ENCODE measurements at regions not wholly inside any gene's neighbourhood (a gene's known extent, or its start where the extent isn't known, plus 50 kb on each side); places are given as distances from the start of the nearest gene placed in this dataset.

DNA sequence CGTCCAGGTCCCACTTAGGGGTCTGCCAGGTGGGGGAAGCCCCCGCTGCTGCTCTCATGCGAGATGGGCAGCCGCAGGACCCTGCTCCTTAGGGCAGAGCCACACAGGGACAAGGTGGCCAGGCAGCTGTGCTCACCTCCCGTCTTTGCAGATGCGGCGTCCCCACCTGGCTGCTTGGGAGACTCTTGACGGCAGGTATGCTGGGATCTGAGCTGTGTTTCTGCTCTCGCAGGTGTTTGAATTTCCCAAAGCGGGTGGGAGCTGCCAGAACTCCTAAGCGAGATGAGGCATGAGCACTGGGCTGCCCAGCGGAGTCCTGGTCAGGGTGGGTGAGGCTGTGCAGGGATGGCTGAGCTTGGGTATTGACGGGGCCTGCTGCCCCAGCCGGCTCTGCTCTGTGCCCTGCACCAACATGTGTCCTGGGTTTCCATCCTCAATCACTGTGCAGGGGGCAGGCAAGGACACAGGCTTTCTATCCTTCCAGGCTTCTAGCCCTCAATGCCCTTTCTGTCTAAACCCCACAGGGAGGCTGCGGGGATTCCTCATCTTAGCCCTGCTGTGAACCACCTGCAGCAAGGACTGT, 151.4 kb downstream of the ICE1 start:
- no peak for DNase-seq

DNA sequence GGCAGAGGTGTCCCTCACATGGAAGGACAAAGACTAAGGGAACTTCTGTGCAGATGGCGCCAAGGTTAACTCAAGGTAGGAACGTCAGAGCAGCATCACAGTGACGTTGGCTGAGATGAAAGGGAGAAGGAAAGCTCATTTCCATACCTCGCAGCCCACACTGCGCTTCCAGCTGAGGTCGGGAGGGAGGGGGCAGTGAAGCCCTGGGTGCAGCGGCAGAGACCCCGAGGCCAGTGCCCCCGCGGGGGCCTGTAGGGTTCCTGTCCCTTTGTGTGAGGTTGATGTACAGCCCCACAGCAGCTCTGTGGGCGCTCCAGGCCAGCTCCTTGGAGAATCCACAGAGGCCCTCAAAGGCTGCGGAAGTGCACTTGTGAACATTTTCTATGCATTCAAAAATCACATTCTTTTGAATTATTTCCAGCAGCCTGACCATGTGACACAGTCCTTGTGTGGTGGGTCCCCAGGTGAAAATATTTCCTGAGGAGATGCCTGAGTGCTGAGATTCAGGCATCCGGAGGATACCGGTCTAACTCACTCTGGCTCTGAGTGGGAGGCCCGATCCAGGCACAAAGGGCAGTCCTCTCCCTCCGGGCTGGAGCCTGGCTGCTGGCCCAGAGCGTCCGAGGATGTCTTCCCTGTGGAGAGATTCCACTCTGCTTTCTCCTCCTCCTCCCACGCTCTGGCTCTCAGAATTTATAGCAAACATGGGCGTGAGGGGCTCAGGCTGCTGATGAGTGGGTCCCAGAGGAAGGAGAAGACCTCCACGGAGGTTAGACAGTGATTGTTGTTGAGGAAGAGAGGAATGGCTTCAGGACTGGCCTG, 150.7 kb downstream of the ICE1 start:
- DNase-seq = peak; percentile 54

DNA sequence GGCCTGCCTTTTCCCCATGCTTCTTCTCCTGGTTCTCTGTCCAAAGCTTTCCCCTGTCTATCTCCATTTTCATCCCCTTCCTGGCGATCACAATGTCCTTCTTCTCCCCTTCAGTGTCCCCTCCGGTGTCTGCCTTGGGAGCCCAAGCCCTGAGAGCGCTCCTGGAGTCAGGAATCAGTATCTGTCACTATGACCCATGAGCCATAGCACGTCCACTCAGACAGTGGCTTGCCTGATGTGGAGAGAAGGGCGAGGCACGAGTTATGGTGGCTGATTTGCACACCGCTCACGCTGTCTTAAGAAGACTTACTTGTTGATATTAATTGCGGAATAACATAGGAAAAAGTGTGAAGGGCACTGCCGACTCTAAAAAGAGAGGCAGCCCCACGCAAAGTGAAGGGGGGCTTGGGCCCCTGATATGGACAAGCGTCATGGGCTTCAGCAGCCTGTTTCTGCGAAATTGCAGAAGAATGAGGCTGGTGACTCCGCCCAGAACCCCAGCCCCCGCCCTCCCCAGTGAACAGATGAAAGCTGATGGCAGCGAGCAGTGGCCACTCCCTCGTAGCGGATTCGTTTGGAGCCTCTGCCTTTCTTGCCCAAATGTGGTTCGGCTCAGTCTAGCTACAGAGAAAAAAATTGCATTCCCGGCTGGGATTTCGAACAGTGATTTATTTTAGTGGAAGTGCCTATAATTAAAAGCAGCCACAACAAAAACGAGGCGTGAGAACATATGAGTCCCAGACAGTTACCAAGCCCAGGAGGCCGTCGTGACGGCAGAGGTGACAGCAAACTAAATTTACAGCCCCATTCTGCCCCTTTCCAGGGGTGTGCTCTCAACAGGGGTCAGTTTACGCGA, 149.8 kb downstream of the ICE1 start:
- peak; percentile 65 for DNase-seq

DNA sequence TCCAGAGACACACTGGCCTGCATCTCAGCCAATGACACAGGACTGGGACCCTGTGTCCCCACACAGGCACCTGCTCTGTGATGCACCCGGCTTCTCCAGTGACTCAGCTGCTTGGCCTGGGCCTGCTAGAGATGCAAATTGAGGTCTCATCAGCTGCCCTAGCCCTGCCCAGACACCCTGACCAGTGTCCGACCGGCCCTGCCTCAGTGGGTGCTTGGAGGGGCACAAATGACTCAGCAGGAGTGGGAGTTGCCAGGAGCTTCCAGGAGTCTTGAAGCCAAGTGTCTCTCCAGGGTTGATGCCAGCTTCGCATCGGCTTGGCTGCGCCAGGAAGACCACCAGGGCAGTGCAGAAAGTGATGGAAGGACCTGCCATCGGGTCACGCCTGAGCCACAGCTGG, 148.2 kb downstream of the ICE1 start:
- no peak for DNase-seq

DNA sequence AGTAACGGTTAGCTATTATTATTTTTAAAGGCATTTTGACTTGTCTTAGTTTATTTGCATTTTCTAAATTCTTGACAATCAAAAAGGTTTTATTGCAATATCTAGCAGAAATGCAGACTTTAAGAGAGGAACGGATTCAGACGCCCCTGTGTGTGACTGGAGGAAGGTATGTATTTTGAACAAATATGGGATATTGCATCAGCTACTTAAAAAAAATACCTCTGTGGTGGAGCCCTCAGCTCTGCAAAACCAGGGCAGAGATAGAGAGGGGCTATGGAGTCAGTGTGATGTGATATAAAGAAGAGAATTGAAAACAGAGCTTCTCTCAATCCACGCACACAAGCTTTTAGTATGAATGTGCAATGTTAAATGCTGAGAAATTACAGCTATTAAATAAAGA, 142.4 kb downstream of the ICE1 start:
- no peak for DNase-seq

DNA sequence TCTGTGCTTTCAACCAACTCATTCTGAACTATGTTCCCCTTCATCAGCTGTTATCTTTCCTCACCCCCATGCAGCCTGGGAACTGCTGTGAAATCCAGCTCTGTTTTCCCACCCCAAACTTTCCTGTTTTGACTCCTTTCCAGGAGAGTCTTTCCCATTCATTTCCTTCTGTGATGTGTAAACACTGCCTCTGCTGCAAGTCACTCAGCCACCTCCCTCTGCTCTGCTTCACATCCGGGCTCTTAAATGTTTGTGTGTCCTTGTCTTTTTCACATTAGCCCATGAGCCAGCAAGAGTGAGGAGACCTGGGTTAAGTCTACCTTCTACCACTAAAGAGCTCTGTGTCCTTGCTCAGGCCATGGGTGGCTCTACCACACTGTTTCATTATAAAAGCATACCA, 137.5 kb downstream of the ICE1 start:
- no peak for DNase-seq

DNA sequence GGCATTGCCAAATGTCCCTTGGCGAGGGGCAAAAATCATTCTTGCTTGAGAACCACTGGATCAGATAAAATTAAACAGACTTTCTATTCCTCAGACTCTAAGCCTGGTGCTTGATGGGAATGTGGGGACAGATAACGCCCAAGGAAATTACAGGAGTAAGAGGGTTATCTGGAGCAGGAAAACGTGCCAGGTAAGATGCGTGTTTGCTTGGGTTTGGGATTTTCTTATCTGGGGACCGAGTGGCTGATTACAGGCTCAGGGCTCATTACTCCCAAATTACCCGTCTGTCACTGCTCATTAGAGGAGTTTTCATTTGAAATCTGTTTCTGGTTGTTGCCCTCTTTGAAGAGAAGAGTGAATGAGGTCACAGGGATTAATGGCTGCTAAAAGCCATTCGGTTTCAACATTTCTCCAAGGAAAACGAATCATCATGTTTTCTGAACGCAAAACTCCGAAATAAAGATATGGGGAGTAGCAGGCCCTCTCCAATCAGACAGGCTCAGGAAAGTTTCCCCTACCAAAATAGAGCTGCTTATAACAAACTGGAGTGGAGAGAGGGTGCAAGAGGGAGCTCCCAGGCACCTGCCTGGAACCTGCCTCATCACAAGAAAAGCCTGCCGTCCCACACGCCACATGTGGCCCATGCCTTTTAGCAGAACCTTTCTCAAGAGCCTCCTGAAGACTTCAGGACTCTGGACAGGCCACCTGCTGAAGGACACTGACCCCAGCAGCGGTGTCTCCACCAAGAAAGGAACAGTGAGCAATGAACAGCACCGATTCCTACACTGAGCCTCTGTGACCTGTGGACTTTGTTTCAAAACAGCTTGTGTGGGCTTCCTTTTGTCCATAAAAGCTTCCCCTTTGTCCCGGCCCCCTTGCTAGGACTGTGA, 136.4 kb downstream of the ICE1 start:
- no peak for DNase-seq

DNA sequence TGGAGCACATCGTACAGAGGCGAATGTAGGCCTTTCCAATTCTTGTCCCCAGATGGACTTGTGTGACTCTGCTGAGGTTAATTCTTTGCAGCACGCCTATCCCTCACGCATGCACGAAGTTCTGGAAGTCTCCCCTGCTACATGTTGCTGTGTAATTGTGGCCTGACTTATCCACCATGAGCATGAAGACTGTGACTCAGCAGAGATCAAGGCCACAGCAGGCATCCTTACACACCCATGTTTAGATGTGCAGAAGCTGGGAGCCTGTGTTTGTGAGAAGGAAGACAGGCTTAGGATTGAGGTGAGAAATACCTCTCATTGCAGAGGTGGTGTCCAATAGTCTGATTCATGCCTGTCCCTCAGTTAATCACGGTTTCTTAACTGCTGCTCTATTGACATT, 135.6 kb downstream of the ICE1 start:
- no peak for DNase-seq

DNA sequence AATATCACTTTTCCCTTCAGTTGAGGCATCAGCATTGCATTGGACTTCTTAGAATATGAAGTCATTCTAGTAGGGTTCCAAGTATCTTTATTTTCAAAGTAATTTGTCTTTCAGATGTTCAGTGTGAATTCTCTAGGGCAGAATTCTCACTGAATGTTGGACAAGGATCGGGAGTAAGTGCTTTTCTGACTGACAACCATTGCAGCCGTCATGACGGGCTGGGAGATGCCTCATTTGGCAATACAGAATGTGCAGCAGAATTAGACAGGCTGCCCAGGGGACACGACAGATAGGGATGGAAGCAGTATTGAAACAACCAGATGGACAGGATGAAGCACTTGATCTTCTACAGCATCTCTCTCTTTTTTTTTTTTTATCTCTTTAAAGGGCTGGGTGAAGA, 129.0 kb downstream of the ICE1 start:
- DNase-seq = no peak

DNA sequence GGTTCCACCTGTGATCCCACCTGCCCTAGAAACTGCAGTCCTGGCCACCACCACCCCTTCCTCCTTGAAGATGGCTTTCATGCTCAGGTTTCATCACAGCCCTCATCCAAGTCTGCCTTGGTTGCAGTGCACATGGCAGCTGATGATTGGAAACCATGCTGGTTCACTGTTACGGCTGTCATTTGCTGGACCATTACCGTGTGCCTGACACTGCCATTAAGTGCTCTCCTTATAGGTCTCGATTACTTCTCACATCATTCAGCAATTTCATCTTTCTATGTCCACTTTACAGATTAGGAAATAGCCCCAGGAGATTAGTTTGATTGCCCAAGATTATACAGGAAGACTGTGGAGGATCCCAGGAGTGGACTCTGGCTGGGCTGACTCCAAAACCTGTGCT, 123.9 kb downstream of the ICE1 start:
- no peak for DNase-seq

DNA sequence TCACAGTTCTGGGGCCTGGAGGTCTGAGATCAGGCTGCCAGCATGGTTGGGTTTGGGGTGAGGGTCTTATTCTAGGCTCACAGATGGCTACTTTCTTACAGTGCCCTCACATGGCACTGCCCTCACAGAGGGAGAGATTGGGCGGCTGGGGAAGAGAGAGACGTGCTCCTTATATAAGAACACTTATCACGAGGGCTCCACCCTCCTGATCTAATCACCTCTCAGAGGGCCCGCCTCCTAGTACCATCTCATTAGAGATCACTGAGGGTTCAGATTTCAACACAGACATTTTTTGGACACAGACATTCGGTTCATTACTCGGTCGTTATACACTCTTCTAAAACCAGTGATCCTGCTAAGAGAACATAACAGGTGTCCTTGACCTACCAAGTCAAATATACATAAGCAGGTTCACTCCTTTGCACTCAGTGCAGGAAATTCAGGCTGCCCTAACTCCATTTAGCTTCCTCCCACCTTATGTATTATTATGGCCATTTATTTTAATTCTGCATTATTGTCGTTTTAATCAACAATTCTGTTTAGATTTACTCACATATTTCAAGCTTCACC, 121.7 kb downstream of the ICE1 start:
- no peak for DNase-seq

DNA sequence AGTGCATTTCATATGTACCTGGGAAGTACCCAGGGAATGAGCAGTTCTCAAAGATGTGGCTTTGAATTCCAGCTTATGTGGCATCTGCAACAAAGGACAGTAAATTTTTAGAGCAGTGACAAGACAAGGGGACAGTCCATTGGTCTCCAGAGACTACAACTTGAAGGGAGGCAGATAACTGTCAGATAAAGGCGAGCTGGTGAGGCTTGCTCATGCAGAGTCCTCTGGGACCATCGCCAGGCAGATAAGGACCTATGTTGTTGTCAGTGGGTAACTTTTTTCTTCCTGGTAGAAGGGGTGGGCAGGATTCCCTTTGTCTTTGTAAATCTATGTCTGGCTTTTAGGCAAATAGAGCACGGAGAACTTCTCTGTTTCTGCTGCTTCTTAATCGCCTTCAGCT, 120.2 kb downstream of the ICE1 start:
- no peak for DNase-seq

DNA sequence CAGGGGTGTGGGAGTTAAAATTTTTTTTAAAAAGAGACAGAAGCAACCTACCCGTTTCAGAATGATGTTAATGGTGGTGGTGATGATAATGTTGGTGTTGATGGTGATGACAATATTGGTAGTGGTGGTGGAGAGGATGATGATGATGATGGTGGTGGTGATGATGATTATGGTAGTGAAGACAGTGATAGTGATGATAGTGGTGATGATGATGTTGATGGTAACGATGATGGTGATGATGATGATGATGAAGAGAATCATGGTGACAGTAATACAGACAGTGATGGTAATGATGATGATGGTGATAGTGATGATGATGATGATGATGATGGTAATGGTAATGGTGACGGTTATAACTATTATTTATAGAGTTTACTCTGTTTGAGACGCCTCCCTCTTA, 117.6 kb downstream of the ICE1 start:
- no peak for DNase-seq

Data from right forelimb (tissue), 1 donor.